BLaER1 treated with 17β-estradiol and CSF1 and Interleukin-3, amounts not matched to agents 10 nM and 100 nM (cell line): ENCODE measurements at regions not wholly inside any gene's neighbourhood (a gene's known extent, or its start where the extent isn't known, plus 50 kb on each side); places are given as distances from the start of the nearest gene placed in this dataset.

Experiments used
- H3K27ac ChIP-seq, 11 experiments: shearing (Covaris generic); formaldehyde crosslinking; 2 replicates each; pipeline ENCODE4 v1.8.1; 2022
- H3K27me3 ChIP-seq, 11 experiments: shearing (Covaris generic); formaldehyde crosslinking; 2 replicates each; pipeline ENCODE4 v1.8.1; 2022
- H3K36me3 ChIP-seq, 11 experiments: shearing (Covaris generic); formaldehyde crosslinking; 2 replicates each; pipeline ENCODE4 v1.8.1; 2022
- H3K4me1 ChIP-seq, 10 experiments: shearing (Covaris generic); formaldehyde crosslinking; 2 replicates each; pipeline ENCODE4 v1.8.1; 2022
- H3K4me2 ChIP-seq, 11 experiments: shearing (Covaris generic); formaldehyde crosslinking; 2 replicates each; pipeline ENCODE4 v1.8.1; 2022
- H3K4me3 ChIP-seq, 10 experiments: shearing (Covaris generic); formaldehyde crosslinking; 2 replicates each; pipeline ENCODE4 v1.8.1; 2022
- H3K9ac ChIP-seq, 11 experiments: shearing (Covaris generic); formaldehyde crosslinking; 2 replicates each; pipeline ENCODE4 v1.8.1; 2022
- H3K9me3 ChIP-seq, 11 experiments: shearing (Covaris generic); formaldehyde crosslinking; replicated peaks in 1 of 11; 2 replicates each; pipeline ENCODE4 v1.8.1; 2022
- H4K20me1 ChIP-seq, 11 experiments: shearing (Covaris generic); formaldehyde crosslinking; 2 replicates each; pipeline ENCODE4 v1.8.1; 2022
- Cebpa-rat ChIP-seq, 11 experiments: shearing (Covaris generic); IDR thresholded peaks; 2 replicates each; pipeline ENCODE4 v1.8.1; 2022

DNA sequence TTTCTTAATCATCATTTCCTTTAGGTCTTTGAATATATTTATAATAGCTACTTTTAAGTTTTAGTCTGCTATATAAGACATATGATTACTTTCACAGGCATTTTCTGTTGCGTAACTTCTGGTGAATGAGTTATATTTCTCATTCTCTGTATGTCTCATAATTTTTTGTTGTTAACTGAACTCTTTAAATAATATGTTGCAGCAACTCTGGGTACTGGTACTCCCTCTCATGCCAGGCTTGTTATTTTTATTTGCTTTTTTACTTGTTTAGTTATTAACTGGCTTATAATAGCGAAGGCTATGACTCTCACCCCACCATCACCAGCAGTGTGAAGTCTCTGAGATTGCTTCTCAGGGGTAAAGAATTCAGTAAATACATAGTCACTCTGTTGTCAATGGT is 524.2 kb upstream of the CHORDC1 start:
- no peak for TF ChIP-seq Cebpa-rat (IDR thresholded peaks at IDR 0.05)
- no peaks in the 10 kb centered on the region for H3K27me3 ChIP-seq
- no peaks in the 10 kb centered on the region for H3K4me1 ChIP-seq
- no peak overlapping the region for H3K9ac ChIP-seq
- no peak overlapping the region for H3K27ac ChIP-seq
- no peak overlapping the region for H3K4me2 ChIP-seq
- no peaks in the 10 kb centered on the region for H4K20me1 ChIP-seq
- H3K9me3 ChIP-seq: peaks cover 16 to 22% (median 18%) of the 10 kb centered on the region in 11 experiments
- H3K4me3 ChIP-seq: no peak overlapping the region
- no peaks in the 10 kb centered on the region for H3K36me3 ChIP-seq

DNA sequence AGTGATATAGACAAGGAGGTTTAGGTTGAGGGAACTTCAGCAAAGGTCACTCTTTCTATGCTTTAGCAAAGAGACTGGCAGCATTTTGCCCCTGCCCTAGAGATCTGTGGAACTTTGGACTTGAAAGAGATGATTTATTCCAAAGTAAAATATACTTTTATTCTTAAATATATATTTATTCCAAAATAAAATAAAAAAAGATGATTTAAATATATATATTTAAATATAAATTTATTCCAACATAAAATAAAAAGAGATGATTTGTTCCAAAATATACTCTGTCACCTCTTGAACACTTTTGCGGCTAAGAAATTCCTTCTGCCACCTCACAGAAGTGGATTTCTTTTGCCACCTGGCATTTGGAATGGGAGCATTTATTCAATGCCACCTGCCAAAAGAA is 521.3 kb upstream of the CHORDC1 start:
- H3K4me1 ChIP-seq: no peaks in the 10 kb centered on the region
- no peaks in the 10 kb centered on the region for H3K27me3 ChIP-seq
- H3K4me2 ChIP-seq: no peak overlapping the region
- no peaks in the 10 kb centered on the region for H4K20me1 ChIP-seq
- H3K27ac ChIP-seq: no peak overlapping the region
- no peaks in the 10 kb centered on the region for H3K36me3 ChIP-seq
- no peak overlapping the region for H3K9ac ChIP-seq
- H3K4me3 ChIP-seq: no peak overlapping the region
- peaks cover 16 to 22% (median 18%) of the 10 kb centered on the region in 11 experiments for H3K9me3 ChIP-seq
- no peak for TF ChIP-seq Cebpa-rat (IDR thresholded peaks at IDR 0.05)

DNA sequence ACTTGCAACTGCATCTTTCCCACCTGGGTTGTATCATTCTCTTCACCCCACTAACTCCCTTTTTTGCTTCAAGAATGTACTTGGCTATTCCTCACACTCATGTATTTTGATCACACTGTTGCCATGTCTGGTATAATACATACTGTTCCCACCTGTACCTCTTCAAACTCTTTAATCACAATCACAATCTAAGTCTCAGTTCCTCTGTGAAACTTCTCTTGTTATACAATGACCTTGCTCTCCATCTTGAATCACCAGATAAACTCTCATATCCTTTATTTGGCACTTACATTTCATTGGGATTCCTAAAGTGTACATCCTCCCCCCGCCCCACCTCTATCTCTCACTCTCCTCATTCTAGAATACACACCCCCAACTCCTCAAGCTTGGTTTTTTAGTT is 516.0 kb upstream of the CHORDC1 start:
- no peak for TF ChIP-seq Cebpa-rat (IDR thresholded peaks at IDR 0.05)
- Histone ChIP-seq H4K20me1 (no peaks in the 10 kb centered on the region), H3K4me2 (no peak overlapping the region), H3K4me3 (no peak overlapping the region), H3K9ac (no peak overlapping the region), H3K9me3 (no peaks in the 10 kb centered on the region), H3K27me3 (no peaks in the 10 kb centered on the region), H3K27ac (no peak overlapping the region), H3K36me3 (no peaks in the 10 kb centered on the region), H3K4me1 (no peaks in the 10 kb centered on the region)

DNA sequence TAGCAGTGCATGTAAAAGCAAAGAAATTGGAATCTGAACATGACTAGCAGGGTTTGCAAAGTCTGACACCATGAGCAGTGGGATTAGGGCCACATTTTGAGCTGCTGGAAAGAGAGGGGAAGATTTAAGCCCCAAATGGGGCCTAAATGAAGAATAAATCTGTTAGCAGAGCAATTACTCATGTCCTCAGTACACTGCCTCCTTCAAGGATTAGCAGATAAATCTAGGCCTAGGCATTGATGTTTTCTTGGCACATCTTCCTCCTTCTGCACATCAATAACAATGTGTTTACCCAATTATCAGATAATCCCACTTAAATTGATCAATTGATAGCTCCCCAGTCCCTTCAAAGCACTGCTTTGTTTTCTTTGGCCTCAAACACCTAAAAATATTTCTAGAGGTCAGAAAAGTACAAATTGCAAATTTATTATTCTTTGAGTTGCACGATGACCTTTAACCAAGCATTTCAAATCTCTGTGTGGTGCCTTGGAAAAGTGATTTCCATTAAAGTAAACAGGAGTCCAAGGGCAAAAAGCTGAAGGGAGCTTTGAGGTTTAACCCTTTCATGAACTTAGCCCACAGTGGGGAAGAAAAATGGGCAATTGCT is 514.7 kb upstream of the CHORDC1 start:
- H3K36me3 ChIP-seq: no peaks in the 10 kb centered on the region
- no peak overlapping the region for H3K9ac ChIP-seq
- no peaks in the 10 kb centered on the region for H3K9me3 ChIP-seq
- no peak overlapping the region for H3K27ac ChIP-seq
- no peaks in the 10 kb centered on the region for H3K27me3 ChIP-seq
- no peak overlapping the region for H3K4me2 ChIP-seq
- TF ChIP-seq Cebpa-rat (IDR thresholded peaks at IDR 0.05): no peak
- no peaks in the 10 kb centered on the region for H3K4me1 ChIP-seq
- no peaks in the 10 kb centered on the region for H4K20me1 ChIP-seq
- no peak overlapping the region for H3K4me3 ChIP-seq

DNA sequence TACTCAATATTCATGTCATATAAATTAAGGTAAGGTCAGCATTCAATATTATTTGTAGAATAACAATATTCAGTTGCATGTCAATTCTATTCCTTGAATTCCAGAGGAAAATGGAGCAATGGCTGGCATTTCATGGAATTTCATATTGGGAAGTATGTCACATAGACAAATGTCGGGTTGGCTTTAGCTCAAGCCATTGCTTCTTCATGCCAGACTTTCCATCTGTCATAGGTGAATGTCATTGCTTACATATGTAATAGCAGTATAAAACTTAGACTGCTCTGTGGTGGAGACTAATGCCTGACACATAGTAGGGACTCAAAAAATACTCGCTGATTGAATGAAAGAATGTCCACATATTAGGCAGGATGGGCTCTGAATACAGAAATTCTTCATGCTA is 509.6 kb upstream of the CHORDC1 start:
- H3K9ac ChIP-seq: no peak overlapping the region
- H3K27ac ChIP-seq: no peak overlapping the region
- H3K4me3 ChIP-seq: no peak overlapping the region
- H3K4me2 ChIP-seq: no peak overlapping the region
- H3K36me3 ChIP-seq: no peaks in the 10 kb centered on the region
- no peaks in the 10 kb centered on the region for H3K9me3 ChIP-seq
- H4K20me1 ChIP-seq: no peaks in the 10 kb centered on the region
- TF ChIP-seq Cebpa-rat (IDR thresholded peaks at IDR 0.05): no peak
- no peaks in the 10 kb centered on the region for H3K4me1 ChIP-seq
- H3K27me3 ChIP-seq: no peaks in the 10 kb centered on the region

DNA sequence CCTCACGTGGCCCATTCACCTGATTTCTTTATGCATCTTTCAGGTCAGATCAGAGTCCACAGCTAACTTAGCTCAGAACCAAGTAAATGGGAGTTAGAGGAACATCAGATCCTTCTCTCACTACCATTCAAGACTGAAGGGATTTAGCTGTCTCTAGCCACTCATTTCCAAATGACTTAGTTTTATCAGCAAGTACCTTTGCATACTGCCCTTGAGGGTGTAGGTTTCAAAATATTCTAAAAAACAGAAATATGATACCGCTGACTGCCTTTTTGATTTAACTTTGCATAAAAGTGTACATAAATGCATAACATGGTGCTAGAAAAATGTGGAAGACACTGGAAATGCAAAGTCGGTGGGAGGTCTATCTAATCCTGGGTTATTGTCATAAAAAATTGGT is 500.6 kb upstream of the CHORDC1 start:
- Histone ChIP-seq H4K20me1 (no peaks in the 10 kb centered on the region), H3K27me3 (no peaks in the 10 kb centered on the region), H3K36me3 (no peaks in the 10 kb centered on the region), H3K27ac (peak overlapping the region in 6 of 11 experiments; percentile 43 to 78 (median 58); a peak in 6 of 22 replicates), H3K9ac (no peak overlapping the region), H3K4me3 (no peak overlapping the region), H3K4me1 (peaks cover 0 to 23% (median 11%) of the 10 kb centered on the region in 10 experiments; a peak in 12 of 20 replicates), H3K4me2 (peak overlapping the region in 5 of 11 experiments; percentile 6 to 47 (median 37); a peak in 7 of 22 replicates), H3K9me3 (peaks cover 0 to 19% (median 0%) of the 10 kb centered on the region in 11 experiments; a peak in 6 of 22 replicates)
- TF ChIP-seq Cebpa-rat (IDR thresholded peaks at IDR 0.05): no peak

DNA sequence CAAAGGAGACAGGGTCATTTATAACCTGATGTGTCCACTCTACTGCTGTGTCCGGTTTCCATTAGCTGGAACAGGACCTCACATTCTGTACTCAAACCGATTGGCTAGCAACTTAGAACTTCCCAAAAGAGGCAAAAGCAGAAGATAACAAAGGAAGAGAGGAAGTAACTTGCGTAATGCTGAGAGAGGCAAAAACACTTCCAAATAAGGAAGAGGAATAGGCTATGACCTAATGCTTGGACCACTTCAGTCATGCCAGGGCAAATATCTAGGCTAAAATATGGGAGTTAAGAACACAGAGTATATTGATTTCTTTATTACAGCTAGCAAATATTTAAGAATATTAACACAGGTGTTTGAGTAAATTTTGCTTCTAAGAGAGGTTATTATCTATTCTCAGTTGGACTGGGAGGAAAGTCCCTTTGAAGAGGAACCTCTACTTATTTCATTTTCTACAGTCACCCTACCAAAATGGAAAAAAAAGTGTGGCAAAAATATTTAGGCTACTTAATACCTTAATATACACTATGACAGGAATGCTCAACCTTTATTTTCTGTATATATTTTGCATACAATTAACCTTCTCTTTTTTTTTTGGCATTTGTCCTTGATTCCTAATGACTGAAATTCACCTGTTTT is 499.8 kb upstream of the CHORDC1 start:
- Histone ChIP-seq H3K9me3 (peaks cover 0 to 19% (median 0%) of the 10 kb centered on the region in 11 experiments; a peak in 6 of 22 replicates), H3K4me1 (peaks cover 0 to 23% (median 11%) of the 10 kb centered on the region in 10 experiments; a peak in 12 of 20 replicates), H3K27ac (peak overlapping the region in 8 of 11 experiments; percentile 33 to 78 (median 64); a peak in 16 of 22 replicates), H3K27me3 (no peaks in the 10 kb centered on the region), H4K20me1 (no peaks in the 10 kb centered on the region), H3K9ac (no peak overlapping the region), H3K36me3 (no peaks in the 10 kb centered on the region), H3K4me2 (peak overlapping the region in 8 of 11 experiments; percentile 30 to 64 (median 45); a peak in 14 of 22 replicates), H3K4me3 (no peak overlapping the region)
- TF ChIP-seq Cebpa-rat (IDR thresholded peaks at IDR 0.05): peak in 5 of 11 experiments; percentile 52 to 78 (median 70); a peak in 8 of 22 replicates

DNA sequence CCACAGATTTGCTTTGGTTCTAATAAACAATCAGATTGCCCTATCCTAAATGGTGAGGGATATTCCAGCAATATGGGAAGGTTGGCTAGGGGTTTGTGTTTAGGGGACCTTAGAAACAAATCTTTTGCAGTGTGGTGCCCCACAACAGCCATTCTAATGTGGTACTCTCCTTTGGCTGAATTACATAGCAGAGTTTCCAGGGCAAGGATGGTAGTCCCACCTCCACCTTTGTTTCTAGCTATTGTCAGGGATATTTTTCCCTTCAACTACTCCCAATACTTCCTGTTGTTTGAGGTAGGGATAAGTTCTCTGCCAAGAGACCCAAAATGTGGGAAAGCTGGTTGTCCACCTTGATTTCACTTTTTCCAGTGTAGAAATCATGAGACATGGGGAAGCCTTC is 494.7 kb upstream of the CHORDC1 start:
- Histone ChIP-seq H3K9me3 (peaks cover 0 to 21% (median 0%) of the 10 kb centered on the region in 11 experiments; a peak in 4 of 22 replicates), H3K27me3 (no peaks in the 10 kb centered on the region), H3K4me1 (peaks cover 0 to 5% (median 3%) of the 10 kb centered on the region in 10 experiments; a peak in 8 of 20 replicates), H3K27ac (no peak overlapping the region), H3K4me3 (no peak overlapping the region), H3K36me3 (no peaks in the 10 kb centered on the region), H3K9ac (no peak overlapping the region), H4K20me1 (no peaks in the 10 kb centered on the region), H3K4me2 (no peak overlapping the region)
- TF ChIP-seq Cebpa-rat (IDR thresholded peaks at IDR 0.05): no peak

DNA sequence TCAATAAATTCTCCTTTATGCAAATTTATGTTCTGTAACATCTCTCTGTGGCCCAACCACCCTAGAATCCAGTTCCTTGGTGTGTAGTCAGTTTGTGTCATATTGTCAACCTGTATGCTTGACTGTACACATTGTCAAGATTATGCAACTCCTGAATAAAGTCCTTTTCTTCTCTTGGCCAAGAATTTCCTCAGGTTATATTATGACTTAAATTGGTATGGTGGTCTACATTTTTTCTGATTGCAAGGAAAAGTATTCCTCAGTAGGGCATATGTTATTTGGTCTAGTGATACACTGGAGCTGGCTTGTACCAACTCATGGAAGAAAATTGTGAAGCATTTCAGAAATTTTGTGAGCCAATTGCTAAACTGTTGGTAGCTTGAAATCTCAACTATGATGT is 482.8 kb upstream of the CHORDC1 start:
- H3K27ac ChIP-seq: no peak overlapping the region
- no peaks in the 10 kb centered on the region for H3K4me1 ChIP-seq
- TF ChIP-seq Cebpa-rat (IDR thresholded peaks at IDR 0.05): no peak
- no peaks in the 10 kb centered on the region for H3K27me3 ChIP-seq
- H3K4me2 ChIP-seq: no peak overlapping the region
- no peaks in the 10 kb centered on the region for H3K9me3 ChIP-seq
- H3K4me3 ChIP-seq: no peak overlapping the region
- no peaks in the 10 kb centered on the region for H3K36me3 ChIP-seq
- H3K9ac ChIP-seq: no peak overlapping the region
- no peaks in the 10 kb centered on the region for H4K20me1 ChIP-seq

DNA sequence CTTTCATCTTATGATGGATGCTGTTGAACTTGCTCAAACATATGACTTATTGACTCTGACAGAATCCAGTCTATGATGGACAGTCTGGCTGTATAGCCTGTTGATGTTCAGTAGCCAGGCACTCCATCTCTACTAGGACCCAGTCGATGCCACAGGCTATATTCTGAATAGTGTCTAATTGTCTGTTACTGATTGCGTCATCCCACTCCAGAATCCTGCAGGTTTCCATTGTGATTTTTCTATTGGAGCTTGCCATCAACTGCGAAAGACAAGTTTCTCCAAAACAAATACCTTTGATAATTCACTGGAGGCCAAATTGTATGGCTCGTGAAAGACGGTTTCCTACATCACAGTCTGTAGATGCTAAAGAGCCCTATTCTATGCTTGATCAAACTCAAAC is 481.7 kb upstream of the CHORDC1 start:
- no peaks in the 10 kb centered on the region for H3K9me3 ChIP-seq
- no peak overlapping the region for H3K9ac ChIP-seq
- no peaks in the 10 kb centered on the region for H3K27me3 ChIP-seq
- H3K36me3 ChIP-seq: no peaks in the 10 kb centered on the region
- no peaks in the 10 kb centered on the region for H3K4me1 ChIP-seq
- peak in 4 of 11 experiments; percentile 43 to 64 (median 57); a peak in 5 of 22 replicates for TF ChIP-seq Cebpa-rat (IDR thresholded peaks at IDR 0.05)
- no peak overlapping the region for H3K4me2 ChIP-seq
- H3K4me3 ChIP-seq: no peak overlapping the region
- H4K20me1 ChIP-seq: no peaks in the 10 kb centered on the region
- H3K27ac ChIP-seq: no peak overlapping the region
